WERI-Rb-1 (cell line): ENCODE measurements at regions not wholly inside any gene's neighbourhood (a gene's known extent, or its start where the extent isn't known, plus 50 kb on each side); places are given as distances from the start of the nearest gene placed in this dataset.

Source experiments
- DNase-seq: peaks from one replicate; pipeline ENCODE4 v3.0.0-alpha.2; 2020
- H3K27ac ChIP-seq: fragments of 250-450 bp; sonication (Bioruptor Pico); 2 replicates; pipeline ENCODE4 v1.5.1; 2020; ENCODE audit warnings: mild to moderate bottlenecking, moderate library complexity
- H3K27me3 ChIP-seq: fragments of 250-450 bp; sonication (Bioruptor Pico); 2 replicates; pipeline ENCODE4 v1.5.1; 2021; ENCODE audit warnings: mild to moderate bottlenecking, low read depth, moderate library complexity; ENCODE audit not compliant: insufficient read depth, severe bottlenecking
- H3K36me3 ChIP-seq: fragments of 250-450 bp; sonication (Bioruptor Pico); 2 replicates; pipeline ENCODE4 v1.5.1; 2020; ENCODE audit warnings: mild to moderate bottlenecking, moderate library complexity
- H3K4me3 ChIP-seq: 2 replicates; pipeline ENCODE4 v1.5.1; 2011; ENCODE audit warnings: low read depth, mild to moderate bottlenecking, control low read depth, low read length
- H3K9me3 ChIP-seq: fragments of 250-450 bp; sonication (Bioruptor Pico); 2 replicates; pipeline ENCODE4 v1.5.1; 2021; ENCODE audit warnings: mild to moderate bottlenecking, moderate library complexity; ENCODE audit not compliant: severe bottlenecking
- CTCF ChIP-seq: IDR thresholded peaks from 2 replicates; pipeline ENCODE4 v1.5.1; 2011; ENCODE audit warnings: low read depth, mild to moderate bottlenecking, control low read depth, inconsistent platforms, low read length

GRCh38 chr1:189673217-189673616 lies 804.4 kb downstream of the BRINP3 start:
- DNase-seq = no peak
- H3K27ac ChIP-seq = no peak overlapping the region
- H3K27me3 ChIP-seq = no peaks in the 10 kb centered on the region
- H3K4me3 ChIP-seq = no peak overlapping the region
- H3K9me3 ChIP-seq = no peaks in the 10 kb centered on the region
- TF ChIP-seq CTCF = no peak
- H3K36me3 ChIP-seq = no peaks in the 10 kb centered on the region

GRCh38 chr1:189675712-189676244 lies 801.9 kb downstream of the BRINP3 start:
- Histone ChIP-seq H3K4me3 (no peak overlapping the region), H3K36me3 (no peaks in the 10 kb centered on the region), H3K27ac (no peak overlapping the region), H3K9me3 (no peaks in the 10 kb centered on the region), H3K27me3 (no peaks in the 10 kb centered on the region)
- no peak for DNase-seq
- no peak for TF ChIP-seq CTCF

GRCh38 chr1:189678779-189679178 lies 798.9 kb downstream of the BRINP3 start:
- Histone ChIP-seq H3K27me3 (no peaks in the 10 kb centered on the region), H3K4me3 (no peak overlapping the region), H3K27ac (no peak overlapping the region), H3K36me3 (no peaks in the 10 kb centered on the region), H3K9me3 (no peaks in the 10 kb centered on the region)
- no peak for DNase-seq
- no peak for TF ChIP-seq CTCF

GRCh38 chr1:189681252-189681919 lies 796.3 kb downstream of the BRINP3 start:
- Histone ChIP-seq H3K4me3 (no peak overlapping the region), H3K27me3 (no peaks in the 10 kb centered on the region), H3K27ac (no peak overlapping the region), H3K36me3 (no peaks in the 10 kb centered on the region), H3K9me3 (no peaks in the 10 kb centered on the region)
- DNase-seq = no peak
- TF ChIP-seq CTCF = no peak

GRCh38 chr1:189682591-189682990 lies 795.1 kb downstream of the BRINP3 start:
- H3K9me3 ChIP-seq = no peaks in the 10 kb centered on the region
- TF ChIP-seq CTCF = no peak
- no peak overlapping the region for H3K27ac ChIP-seq
- H3K4me3 ChIP-seq = no peak overlapping the region
- H3K36me3 ChIP-seq = no peaks in the 10 kb centered on the region
- DNase-seq = no peak
- H3K27me3 ChIP-seq = no peaks in the 10 kb centered on the region

- H3K4me3 ChIP-seq = no peak overlapping the region
- no peak overlapping the region for H3K27ac ChIP-seq
- no peaks in the 10 kb centered on the region for H3K27me3 ChIP-seq
- no peaks in the 10 kb centered on the region for H3K36me3 ChIP-seq
- no peak for DNase-seq
- TF ChIP-seq CTCF = no peak
- H3K9me3 ChIP-seq = no peaks in the 10 kb centered on the region
These were observed 791.4 kb downstream of the BRINP3 start for GRCh38 chr1:189686288-189686687.
